ENCODE measurements at regions not wholly inside any gene's neighbourhood (a gene's known extent, or its start where the extent isn't known, plus 50 kb on each side); places are given as distances from the start of the nearest gene placed in this dataset.

DNA sequence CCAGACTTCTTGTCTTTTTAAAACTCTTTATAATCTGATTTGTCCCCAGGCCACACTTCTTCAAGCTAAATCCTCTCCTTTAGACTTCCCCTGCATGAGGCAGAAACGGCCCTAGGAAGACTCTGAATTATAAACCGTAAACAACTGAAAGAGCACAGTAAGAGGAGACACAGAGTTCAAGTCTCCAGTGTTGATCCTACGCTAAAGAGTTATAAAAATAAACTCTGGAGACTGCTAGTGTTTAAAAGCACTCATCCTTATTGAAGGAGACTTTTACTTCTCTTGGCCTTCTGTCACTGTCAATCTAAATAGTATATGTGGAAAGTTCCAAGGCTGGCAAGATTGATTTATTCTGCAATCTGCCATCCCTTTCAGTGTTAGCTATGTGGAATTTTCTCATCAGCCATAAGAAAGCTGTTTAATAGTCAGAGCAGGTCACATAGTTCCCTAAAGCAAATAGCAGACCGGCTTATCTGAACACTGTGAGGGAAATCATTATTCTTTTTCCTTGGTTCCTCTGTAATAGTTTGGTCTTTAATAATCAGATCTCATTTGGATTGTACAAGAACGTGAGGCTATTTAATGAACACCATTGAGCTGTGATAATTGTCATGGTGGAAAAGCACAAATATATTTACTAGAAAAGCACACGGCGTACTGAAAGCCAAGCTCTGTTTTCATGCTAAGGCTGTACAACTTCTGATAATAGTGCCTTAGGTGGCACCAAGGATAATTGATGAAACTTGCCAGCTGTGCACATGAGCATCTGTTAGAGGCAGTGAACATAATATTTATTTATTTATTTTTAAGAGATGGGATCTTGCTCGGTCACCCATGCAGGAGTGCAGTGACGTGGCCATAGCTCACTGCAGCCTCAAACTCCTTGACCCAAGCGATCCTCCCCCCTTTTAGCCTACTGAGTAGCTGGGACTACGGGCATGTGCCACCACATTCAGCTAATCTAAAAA is 157.7 kb downstream of the CEP135 start (continued):
- TF ChIP-seq EP300 (IDR thresholded peaks at IDR 0.05; ENCODE audit: borderline replicate concordance in 1 of 2, low read depth in 2 of 2, low read length in 2 of 2) (no peak), SIRT6 (IDR thresholded peaks at IDR 0.05; ENCODE audit: low read length) (no peak), RNF2 (IDR thresholded peaks at IDR 0.05; ENCODE audit: borderline replicate concordance, low read depth, low read length, missing control alignments, poor library complexity, severe bottlenecking) (no peak), RAD21 (IDR thresholded peaks at IDR 0.05 in 1 of 2, conservative IDR thresholded peaks at IDR 0.05 in 1 of 2; ENCODE audit: low read depth in 2 of 2, low read length in 2 of 2) (no peak), BACH1 (IDR thresholded peaks at IDR 0.05; ENCODE audit: low read length) (no peak)
- TF ChIP-seq, protein P1, sequence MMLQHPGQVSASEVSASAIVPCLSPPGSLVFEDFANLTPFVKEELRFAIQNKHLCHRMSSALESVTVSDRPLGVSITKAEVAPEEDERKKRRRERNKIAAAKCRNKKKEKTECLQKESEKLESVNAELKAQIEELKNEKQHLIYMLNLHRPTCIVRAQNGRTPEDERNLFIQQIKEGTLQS (IDR thresholded peaks at IDR 0.05; ENCODE audit: insufficient read depth, low read depth, low read length) = no peak
